HCT116 (cell line): ENCODE measurements at regions not wholly inside any gene's neighbourhood (a gene's known extent, or its start where the extent isn't known, plus 50 kb on each side); places are given as distances from the start of the nearest gene placed in this dataset.

Experiments
- REST ChIP-seq: IDR thresholded peaks from 2 replicates; pipeline ENCODE4 v1.6.1; 2012; ENCODE audit warnings: low read depth
- SRF ChIP-seq: IDR thresholded peaks from 2 replicates; pipeline ENCODE4 v1.6.1; 2012; ENCODE audit warnings: low read depth

- TF ChIP-seq REST, result no peak
- TF ChIP-seq SRF, result no peak
Observed at GRCh38 chr2:60079562-60079961, 473.9 kb downstream of the BCL11A start.
